ENCODE measurements at regions not wholly inside any gene's neighbourhood (a gene's known extent, or its start where the extent isn't known, plus 50 kb on each side); places are given as distances from the start of the nearest gene placed in this dataset.

DNA sequence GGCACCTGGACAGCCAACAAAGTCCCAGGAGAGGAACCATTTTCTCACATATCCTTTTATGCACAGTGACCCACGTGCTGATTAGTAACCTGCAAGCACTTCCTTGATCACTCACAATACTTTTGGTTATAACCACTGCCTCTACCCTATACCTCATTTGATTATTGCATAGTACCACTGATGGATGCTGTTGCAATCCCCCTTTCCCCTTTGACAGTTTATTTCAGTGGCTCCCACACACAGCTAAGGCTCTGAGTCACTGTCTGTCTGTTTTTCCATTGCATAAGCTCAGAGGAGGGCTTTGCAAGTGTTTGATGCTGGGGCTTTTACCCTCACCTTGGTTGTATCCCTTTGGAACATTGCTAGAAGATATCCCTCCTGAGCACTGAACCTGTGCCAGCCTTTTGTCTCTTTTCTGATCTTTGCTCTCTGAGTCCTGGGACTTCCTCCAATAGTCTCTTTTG lies 101.7 kb upstream of the RBBP8 start:
- H3K9me3 ChIP-seq, result no peaks in the 10 kb centered on the region
- H3K36me3 ChIP-seq, result no peaks in the 10 kb centered on the region
- H3K27ac ChIP-seq, result no peak overlapping the region
- no peak for DNase-seq
- H3K4me1 ChIP-seq, result no peaks in the 10 kb centered on the region
- intact Hi-C loops (cut with DNase I), result no loop called here
- WGBS, 2 donors, result 70 to 75% methylated on average over 1 of the region's 1 CpG
- no peaks in the 10 kb centered on the region for H3K27me3 ChIP-seq
- no peak for TF ChIP-seq POLR2A (IDR thresholded peaks at IDR 0.05)
- TF ChIP-seq, protein P1, sequence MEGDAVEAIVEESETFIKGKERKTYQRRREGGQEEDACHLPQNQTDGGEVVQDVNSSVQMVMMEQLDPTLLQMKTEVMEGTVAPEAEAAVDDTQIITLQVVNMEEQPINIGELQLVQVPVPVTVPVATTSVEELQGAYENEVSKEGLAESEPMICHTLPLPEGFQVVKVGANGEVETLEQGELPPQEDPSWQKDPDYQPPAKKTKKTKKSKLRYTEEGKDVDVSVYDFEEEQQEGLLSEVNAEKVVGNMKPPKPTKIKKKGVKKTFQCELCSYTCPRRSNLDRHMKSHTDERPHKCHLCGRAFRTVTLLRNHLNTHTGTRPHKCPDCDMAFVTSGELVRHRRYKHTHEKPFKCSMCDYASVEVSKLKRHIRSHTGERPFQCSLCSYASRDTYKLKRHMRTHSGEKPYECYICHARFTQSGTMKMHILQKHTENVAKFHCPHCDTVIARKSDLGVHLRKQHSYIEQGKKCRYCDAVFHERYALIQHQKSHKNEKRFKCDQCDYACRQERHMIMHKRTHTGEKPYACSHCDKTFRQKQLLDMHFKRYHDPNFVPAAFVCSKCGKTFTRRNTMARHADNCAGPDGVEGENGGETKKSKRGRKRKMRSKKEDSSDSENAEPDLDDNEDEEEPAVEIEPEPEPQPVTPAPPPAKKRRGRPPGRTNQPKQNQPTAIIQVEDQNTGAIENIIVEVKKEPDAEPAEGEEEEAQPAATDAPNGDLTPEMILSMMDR (IDR thresholded peaks at IDR 0.05), result no peak
- H3K4me3 ChIP-seq (replicated peaks in 1 of 3), result no peak overlapping the region

DNA sequence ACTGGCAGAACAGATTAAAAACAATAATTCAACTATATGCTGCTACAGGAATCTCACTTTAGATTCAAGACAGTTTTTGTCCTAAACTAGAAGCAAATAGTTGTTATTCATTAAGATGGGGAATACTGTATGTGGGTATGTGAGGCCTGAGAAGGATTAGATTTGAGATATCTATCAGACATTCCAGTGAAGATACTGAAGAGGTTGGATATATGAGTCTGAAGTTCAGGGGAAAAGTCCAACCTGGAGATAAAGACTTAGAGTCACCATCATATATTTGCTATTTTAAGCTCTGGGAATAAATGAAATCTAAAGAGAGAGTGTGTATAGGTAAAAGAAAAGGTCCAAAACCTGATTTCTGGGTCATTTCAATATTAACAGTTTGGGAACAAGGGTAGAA lies 96.2 kb upstream of the RBBP8 start:
- TF ChIP-seq, protein P1 (IDR thresholded peaks at IDR 0.05), result no peak
- TF ChIP-seq POLR2A (IDR thresholded peaks at IDR 0.05), result no peak
- intact Hi-C loops (cut with DNase I), result no loop called here
- no peak for DNase-seq
- Histone ChIP-seq H3K4me1 (no peaks in the 10 kb centered on the region), H3K4me3 (replicated peaks in 1 of 3) (no peak overlapping the region), H3K36me3 (no peaks in the 10 kb centered on the region), H3K9me3 (no peaks in the 10 kb centered on the region), H3K27me3 (no peaks in the 10 kb centered on the region), H3K27ac (no peak overlapping the region)

DNA sequence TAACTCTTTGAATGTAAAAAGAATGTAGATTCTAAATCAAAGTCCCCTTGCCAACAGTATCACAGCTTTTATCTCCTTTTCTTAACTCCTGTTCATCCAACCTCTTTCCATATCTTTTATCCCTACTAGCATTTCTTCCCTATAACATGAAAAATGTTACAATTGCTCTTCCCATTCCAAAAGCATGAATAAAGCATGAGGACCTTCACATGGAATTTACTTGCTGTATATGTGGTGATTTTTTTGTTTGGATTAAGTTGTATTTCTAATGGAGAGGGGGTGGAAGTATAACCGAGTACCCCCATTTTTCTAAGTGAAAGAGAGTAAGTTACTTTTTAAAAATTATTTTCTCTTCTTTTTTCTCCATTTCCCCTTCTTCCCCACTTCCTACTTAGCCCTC lies 94.9 kb upstream of the RBBP8 start:
- Histone ChIP-seq H3K27me3 (no peaks in the 10 kb centered on the region), H3K4me3 (replicated peaks in 1 of 3) (no peak overlapping the region), H3K4me1 (no peaks in the 10 kb centered on the region), H3K9me3 (no peaks in the 10 kb centered on the region), H3K27ac (no peak overlapping the region), H3K36me3 (no peaks in the 10 kb centered on the region)
- intact Hi-C loops (cut with DNase I), result no loop called here
- DNase-seq, result no peak
- WGBS, 2 donors, result 96 to 98% methylated on average over 1 of the region's 1 CpG
- TF ChIP-seq POLR2A (IDR thresholded peaks at IDR 0.05), result no peak
- TF ChIP-seq, protein P1 (IDR thresholded peaks at IDR 0.05), result no peak

DNA sequence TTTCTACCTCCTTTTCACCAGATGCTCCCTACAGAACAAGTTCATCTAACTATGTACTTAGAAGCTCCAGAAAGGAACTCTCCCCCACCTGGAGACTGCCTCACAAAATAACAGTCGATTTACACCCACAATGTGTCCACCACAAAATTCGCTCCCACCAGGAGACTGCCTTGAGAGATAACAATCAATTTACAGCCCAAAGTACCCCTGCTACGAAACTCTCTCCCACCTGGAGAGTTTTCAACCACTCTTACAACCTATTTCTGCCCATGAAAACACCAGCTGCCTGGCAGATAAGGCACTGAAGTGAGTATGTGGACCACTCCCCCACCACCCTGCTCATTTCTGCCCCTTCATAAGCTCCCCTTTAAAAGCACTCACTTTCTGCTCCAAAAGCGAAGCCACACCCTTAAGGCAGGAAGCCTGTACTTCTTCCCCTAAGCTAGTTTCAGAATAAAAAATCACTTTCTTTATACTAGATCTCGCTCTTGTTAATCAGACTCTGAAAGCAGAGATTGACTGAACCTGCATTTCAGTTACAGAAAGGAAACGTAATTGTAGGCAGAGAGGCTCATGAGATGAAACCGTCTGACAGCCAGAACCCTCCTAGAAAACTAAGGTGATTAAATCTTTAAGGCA lies 94.4 kb upstream of the RBBP8 start:
- 42 to 53% methylated on average over 7 of the region's 7 CpGs for WGBS, 2 donors
- Histone ChIP-seq H3K27ac (no peak overlapping the region), H3K9me3 (no peaks in the 10 kb centered on the region), H3K4me1 (no peaks in the 10 kb centered on the region), H3K36me3 (no peaks in the 10 kb centered on the region), H3K27me3 (no peaks in the 10 kb centered on the region), H3K4me3 (replicated peaks in 1 of 3) (no peak overlapping the region)
- intact Hi-C loops (cut with DNase I), result no loop called here
- DNase-seq, result no peak
- TF ChIP-seq POLR2A (IDR thresholded peaks at IDR 0.05), result no peak
- TF ChIP-seq, protein P1 (IDR thresholded peaks at IDR 0.05), result no peak

DNA sequence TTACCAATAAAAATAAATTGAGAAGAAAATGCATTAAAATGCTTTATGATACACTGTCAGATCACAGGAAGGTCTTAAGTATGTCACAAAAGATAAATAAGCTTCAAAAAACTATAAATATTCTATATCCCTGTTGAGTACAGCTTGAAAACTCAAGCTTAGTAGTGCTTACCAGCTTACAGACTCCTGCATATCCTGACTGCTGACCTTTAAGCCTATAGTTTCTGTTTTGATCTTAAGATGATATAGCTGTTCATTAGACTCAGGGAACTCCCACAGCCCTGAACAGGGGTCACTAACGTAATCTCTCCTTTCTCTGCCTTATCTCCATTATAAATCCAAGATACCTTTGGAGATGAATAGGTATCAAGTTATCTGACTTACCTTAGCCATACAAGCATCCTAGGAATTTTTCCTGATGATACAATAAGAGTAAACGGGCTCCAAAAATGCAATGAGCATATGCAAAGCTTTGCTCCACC lies 93.7 kb upstream of the RBBP8 start:
- Histone ChIP-seq H3K4me3 (replicated peaks in 1 of 3) (no peak overlapping the region), H3K9me3 (no peaks in the 10 kb centered on the region), H3K27me3 (no peaks in the 10 kb centered on the region), H3K4me1 (no peaks in the 10 kb centered on the region), H3K27ac (no peak overlapping the region), H3K36me3 (no peaks in the 10 kb centered on the region)
- DNase-seq, result no peak
- no peak for TF ChIP-seq POLR2A (IDR thresholded peaks at IDR 0.05)
- TF ChIP-seq, protein P1 (IDR thresholded peaks at IDR 0.05), result no peak
- WGBS, 2 donors, result 80 to 82% methylated on average over 2 of the region's 2 CpGs
- intact Hi-C loops (cut with DNase I), result no loop called here
